ENCODE measurements at regions not wholly inside any gene's neighbourhood (a gene's known extent, or its start where the extent isn't known, plus 50 kb on each side); places are given as distances from the start of the nearest gene placed in this dataset.

DNA sequence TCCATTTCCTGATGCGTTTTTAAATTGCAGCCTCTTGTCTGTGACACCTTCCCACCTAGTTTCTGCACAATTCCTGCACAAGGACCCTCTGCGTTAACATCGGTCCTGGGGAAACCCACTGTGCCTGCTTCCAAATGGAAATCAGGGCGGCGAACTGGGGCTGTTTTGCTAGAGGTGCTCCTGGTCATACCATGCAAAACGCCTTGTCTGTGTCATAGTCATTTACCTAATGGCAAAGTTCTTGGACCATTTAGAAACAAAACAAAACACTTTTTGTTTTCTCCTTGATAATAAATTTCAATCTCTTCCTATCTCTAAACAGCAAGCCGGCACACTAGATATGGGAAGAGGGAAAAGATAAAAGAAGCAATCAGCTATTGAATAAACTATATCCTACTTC lies 206.9 kb upstream of the KLF14 start:
- no peak for ATAC-seq
- peak overlapping the region; percentile 71 for H3K4me3 Mint-ChIP-seq
- H3K27me3 Mint-ChIP-seq, result no peaks in the 10 kb centered on the region

DNA sequence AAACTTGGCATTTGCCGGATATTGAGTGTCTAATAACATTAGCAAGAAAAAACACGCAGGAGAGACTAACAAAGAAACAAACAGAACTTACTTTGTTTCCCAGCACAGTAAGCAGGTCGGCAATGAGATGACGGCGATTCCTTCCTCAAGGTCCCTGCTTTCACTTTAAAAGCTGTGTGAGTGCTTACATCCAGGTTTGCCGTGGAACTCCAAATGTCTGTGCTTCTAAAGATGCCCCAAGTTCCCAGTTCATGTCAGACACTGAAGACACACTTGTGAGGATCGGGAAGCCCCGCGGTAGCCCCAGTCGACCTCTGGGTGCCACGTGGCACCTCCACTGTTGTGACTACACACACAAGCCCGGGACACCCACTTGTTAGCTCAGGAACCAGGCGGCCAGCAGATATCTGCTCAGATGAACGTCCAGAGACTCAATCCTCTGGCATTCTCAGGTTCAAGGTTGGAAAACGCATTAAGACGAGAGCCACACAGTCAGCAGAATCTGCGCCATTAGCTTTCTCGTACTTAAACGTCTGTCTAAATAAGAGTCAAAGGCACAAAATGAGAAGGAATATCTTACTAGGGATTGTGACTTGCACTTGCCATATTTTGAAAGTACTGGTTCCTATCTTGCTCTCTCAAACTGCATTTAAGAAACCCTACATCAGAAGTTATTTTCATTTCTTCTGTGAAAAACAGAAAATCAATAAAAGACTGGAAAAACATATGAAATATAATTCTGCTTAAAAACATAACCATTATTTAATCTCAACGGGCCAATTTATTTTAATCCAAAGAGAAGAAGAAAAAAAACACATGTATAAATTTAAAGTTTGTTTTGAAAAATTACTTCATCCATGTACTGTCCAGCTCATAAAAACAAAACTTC lies 207.6 kb upstream of the KLF14 start:
- no peaks in the 10 kb centered on the region for H3K9me3 Mint-ChIP-seq
- no peaks in the 10 kb centered on the region for H3K27me3 Mint-ChIP-seq
- H3K36me3 Mint-ChIP-seq (ENCODE audit: low read depth), result peaks cover 89% of the 10 kb centered on the region
- no peak for ATAC-seq
- H3K27ac Mint-ChIP-seq, result peak overlapping the region; percentile 94
- H3K4me3 Mint-ChIP-seq, result peak overlapping the region; percentile 71
- no peak for DNase-seq
- peaks cover 94% of the 10 kb centered on the region for H3K4me1 Mint-ChIP-seq

More for the DNA sequence above, 206.9 kb upstream of the KLF14 start:
- no peak for DNase-seq
- peaks cover 89% of the 10 kb centered on the region for H3K36me3 Mint-ChIP-seq (ENCODE audit: low read depth)
- peak overlapping the region; percentile 94 for H3K27ac Mint-ChIP-seq
- no peaks in the 10 kb centered on the region for H3K9me3 Mint-ChIP-seq
- peaks cover 94% of the 10 kb centered on the region for H3K4me1 Mint-ChIP-seq

DNA sequence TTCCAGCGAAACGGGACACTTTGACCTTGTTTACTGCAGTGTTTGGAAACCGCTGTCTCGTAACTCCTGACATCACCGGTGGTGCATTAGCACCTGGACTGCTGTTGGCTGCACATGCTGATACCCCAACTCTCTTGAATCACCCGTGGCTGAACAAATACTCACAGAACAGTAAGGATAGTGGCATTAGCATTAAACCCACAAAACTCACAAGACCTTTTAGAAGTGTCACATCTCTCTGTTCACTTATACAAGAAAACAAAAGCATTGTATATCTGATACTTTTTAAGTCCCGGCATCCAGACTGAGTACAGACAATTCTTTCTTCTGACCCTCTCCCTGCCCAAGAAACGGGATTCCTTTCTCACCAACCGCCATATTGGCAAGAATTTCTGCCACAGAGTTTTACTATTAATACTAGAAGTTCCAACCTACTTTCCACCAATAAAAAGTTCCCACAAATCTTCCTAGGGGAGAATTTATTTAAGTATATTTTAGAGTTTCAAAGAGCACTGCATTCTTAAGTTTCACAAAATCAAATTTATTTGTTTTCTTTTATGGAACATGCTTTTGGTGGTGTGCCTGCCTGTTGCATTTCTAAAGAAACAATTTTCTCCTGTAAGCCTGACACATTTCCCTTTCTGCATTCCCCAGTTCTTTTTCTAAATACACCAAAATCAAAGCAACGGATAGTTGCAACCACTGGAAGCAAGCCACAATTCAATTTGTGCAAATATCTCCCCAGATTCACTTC lies 208.4 kb upstream of the KLF14 start:
- DNase-seq (no peak), ATAC-seq (no peak)
- Mint-ChIP-seq H3K27ac (peak overlapping the region; percentile 94), H3K4me3 (peak overlapping the region; percentile 71), H3K4me1 (peaks cover 94% of the 10 kb centered on the region), H3K27me3 (no peaks in the 10 kb centered on the region), H3K36me3 (ENCODE audit: low read depth) (peaks cover 86% of the 10 kb centered on the region), H3K9me3 (no peaks in the 10 kb centered on the region)

DNA sequence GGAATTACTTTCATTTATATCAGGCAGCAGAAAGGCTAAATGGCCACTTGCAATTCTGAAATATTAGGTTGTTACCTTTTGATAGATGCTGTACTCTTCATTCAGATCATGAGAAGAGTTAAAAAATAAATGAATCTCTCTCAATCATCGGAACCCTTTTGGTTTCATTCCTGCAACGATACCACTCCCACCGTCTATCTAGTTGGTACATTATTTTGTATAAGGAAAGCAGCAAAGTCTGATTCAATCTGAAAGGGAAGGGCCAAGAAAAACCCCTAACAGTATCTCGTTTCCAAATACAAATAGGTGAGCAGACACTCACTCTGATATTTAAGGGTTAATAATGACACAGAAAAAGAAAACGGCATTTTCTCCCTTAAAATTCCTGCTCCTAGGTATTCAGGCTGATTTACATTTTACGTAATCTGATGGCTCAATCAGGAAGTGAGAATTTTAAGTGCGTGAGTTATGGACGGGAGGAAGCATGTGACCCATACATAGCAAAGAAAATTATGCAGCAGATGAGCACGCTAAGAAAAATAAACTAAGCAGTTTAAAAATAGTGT lies 209.4 kb upstream of the KLF14 start:
- peaks cover 98% of the 10 kb centered on the region for H3K4me1 Mint-ChIP-seq
- no peaks in the 10 kb centered on the region for H3K27me3 Mint-ChIP-seq
- no peaks in the 10 kb centered on the region for H3K9me3 Mint-ChIP-seq
- ATAC-seq (peak; percentile 29), DNase-seq (no peak)
- peaks cover 90% of the 10 kb centered on the region for H3K36me3 Mint-ChIP-seq (ENCODE audit: low read depth)
- peak overlapping the region; percentile 71 for H3K4me3 Mint-ChIP-seq
- peak overlapping the region; percentile 94 for H3K27ac Mint-ChIP-seq

DNA sequence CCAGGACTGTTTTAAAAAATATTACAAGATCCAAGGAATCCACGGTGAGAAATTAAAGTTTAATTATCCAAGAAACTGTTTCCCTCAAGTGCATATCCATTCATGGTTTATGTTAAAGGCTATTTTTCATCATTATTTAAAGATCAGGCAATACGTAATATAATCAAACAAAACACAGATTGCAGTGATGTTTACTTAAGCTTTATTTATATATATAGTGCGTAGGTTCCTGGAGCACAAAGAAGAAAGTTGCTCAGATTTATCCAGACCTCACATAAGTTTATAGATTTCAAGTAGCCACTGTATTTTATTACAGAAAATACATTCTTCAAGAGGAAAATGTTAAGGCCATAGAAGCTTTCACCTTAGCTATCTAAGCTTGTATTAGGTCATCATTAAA lies 210.0 kb upstream of the KLF14 start:
- H3K9me3 Mint-ChIP-seq, result no peaks in the 10 kb centered on the region
- H3K27me3 Mint-ChIP-seq, result no peaks in the 10 kb centered on the region
- H3K36me3 Mint-ChIP-seq (ENCODE audit: low read depth), result peaks cover 87% of the 10 kb centered on the region

DNA sequence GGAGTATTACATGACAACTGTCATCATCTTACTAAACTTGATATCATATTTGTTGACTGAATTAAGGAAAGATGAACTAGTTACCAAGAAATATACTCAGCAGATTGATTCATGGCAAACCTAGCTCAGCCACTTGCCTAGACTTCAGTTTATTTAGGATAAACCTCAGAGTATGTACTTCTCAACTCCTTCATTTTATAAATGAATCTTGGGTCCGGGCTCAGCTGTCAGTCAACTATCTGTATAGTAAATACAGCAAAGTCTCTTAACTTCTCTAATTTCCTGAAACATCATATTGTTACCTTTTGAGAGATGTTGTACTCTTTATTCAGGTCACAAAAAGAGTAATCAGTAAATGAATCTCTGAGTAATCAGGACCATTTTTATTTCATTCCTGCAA lies 211.0 kb upstream of the KLF14 start:
- Mint-ChIP-seq H3K27me3 (no peaks in the 10 kb centered on the region), H3K27ac (peak overlapping the region; percentile 90), H3K4me3 (peak overlapping the region; percentile 62), H3K36me3 (ENCODE audit: low read depth) (peaks cover 81% of the 10 kb centered on the region), H3K9me3 (no peaks in the 10 kb centered on the region), H3K4me1 (peaks cover 85% of the 10 kb centered on the region)
- DNase-seq (no peak), ATAC-seq (no peak)

More for the DNA sequence above, 210.0 kb upstream of the KLF14 start:
- DNase-seq (no peak), ATAC-seq (no peak)
- Mint-ChIP-seq H3K4me3 (peak overlapping the region; percentile 71), H3K27ac (peak overlapping the region; percentile 94), H3K4me1 (peaks cover 95% of the 10 kb centered on the region)

GRCh38 chr7:130945411-130945811 lies 211.4 kb upstream of the KLF14 start:
- no peak for ATAC-seq
- Mint-ChIP-seq H3K9me3 (no peaks in the 10 kb centered on the region), H3K27ac (peak overlapping the region; percentile 90), H3K36me3 (ENCODE audit: low read depth) (peaks cover 77% of the 10 kb centered on the region), H3K27me3 (no peaks in the 10 kb centered on the region), H3K4me3 (peak overlapping the region; percentile 62), H3K4me1 (peaks cover 81% of the 10 kb centered on the region)
- DNase-seq, result no peak

- ATAC-seq, result no peak
- Mint-ChIP-seq H3K9me3 (no peaks in the 10 kb centered on the region), H3K27ac (peak overlapping the region; percentile 90), H3K4me1 (peaks cover 74% of the 10 kb centered on the region), H3K36me3 (ENCODE audit: low read depth) (peaks cover 71% of the 10 kb centered on the region), H3K4me3 (peak overlapping the region; percentile 62), H3K27me3 (no peaks in the 10 kb centered on the region)
- no peak for DNase-seq
These were observed 212.1 kb upstream of the KLF14 start for GRCh38 chr7:130946114-130946513.

DNA sequence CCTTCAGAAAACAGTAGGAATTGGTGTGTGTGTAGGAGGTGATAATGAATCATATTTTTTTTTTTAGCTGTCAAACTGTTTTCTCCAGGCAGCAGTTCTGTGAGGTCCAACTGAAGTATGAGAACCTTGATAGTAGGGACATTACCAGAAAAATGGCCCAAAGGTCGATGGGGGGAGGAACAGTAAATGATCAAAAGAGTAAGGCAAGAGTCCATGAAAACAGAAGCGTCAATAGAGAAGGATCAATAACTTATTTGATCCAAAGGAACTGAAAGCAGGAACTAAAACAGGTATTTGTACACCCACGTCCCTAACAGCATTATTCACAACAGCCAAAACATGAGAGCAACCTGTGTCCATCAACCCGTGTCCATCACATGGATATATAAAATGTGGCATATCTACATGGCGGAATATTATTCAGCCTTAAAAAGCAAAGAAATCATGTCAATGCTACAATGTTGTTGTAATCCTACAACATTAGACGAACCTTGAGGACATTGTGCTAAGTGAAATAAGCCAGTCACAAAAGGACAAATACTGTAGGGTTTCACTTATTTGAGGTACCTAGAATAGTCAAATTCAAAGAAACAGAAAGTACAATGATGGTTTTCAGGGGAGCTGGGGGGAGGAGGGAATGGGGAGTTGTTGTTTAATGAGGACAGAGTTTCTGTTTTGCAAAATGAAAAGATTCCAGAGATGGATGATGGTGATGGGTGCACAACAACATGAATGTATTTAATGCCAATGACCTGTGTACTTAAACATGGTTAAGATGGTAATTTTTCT lies 214.0 kb upstream of the KLF14 start:
- Mint-ChIP-seq H3K27ac (peak overlapping the region; percentile 90), H3K4me1 (peaks cover 55% of the 10 kb centered on the region), H3K4me3 (peak overlapping the region; percentile 69), H3K9me3 (no peaks in the 10 kb centered on the region), H3K27me3 (no peaks in the 10 kb centered on the region), H3K36me3 (ENCODE audit: low read depth) (peaks cover 55% of the 10 kb centered on the region)
- no peak for DNase-seq
- peak; percentile 51 for ATAC-seq

GRCh38 chr7:130948822-130949221 lies 214.8 kb upstream of the KLF14 start:
- Mint-ChIP-seq H3K9me3 (no peaks in the 10 kb centered on the region), H3K27me3 (no peaks in the 10 kb centered on the region), H3K36me3 (ENCODE audit: low read depth) (peaks cover 54% of the 10 kb centered on the region), H3K4me3 (peak overlapping the region; percentile 28), H3K27ac (no peak overlapping the region), H3K4me1 (peaks cover 48% of the 10 kb centered on the region)
- DNase-seq (no peak), ATAC-seq (no peak)

DNA sequence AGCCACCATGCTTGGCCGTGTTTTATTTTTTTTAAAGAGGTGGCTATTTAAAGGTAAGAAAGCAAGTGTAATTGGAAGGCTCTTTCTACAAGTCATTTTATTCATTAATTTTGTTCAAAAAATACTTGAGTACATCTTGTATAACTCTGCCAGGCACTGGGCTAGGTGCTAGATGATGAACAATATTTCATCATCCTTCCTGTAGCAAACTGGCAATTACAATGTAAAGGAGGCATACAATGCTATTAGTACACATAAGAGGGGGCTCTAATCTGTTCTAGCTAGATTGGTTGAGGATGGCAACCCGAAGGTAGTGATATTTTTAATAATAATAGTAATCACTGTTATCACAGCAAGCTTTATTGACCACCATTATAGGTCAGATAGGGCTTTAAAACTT lies 215.5 kb upstream of the KLF14 start:
- Mint-ChIP-seq H3K9me3 (no peaks in the 10 kb centered on the region), H3K27ac (no peak overlapping the region), H3K36me3 (ENCODE audit: low read depth) (peaks cover 55% of the 10 kb centered on the region), H3K4me3 (no peak overlapping the region), H3K27me3 (no peaks in the 10 kb centered on the region), H3K4me1 (peaks cover 47% of the 10 kb centered on the region)
- ATAC-seq (no peak), DNase-seq (no peak)

DNA sequence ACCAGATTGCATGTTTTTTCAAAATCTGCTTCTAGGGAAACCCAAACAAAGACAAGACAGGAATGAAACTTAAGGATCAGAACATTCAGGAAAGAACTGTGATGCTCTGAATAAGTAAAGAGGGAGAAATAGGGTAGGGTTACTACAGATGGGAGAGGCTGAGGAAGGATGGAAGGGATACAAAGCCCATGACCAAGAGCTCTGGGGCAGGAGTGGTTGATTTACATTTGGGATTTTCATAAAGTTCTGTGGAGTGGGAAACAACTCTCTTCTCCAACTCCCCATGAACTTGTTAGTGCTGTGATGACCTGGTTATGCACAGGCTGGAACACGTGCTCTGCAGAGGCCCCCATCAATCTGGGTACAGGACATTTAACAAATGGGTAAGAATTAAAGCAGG lies 216.0 kb upstream of the KLF14 start:
- Mint-ChIP-seq H3K36me3 (ENCODE audit: low read depth) (peaks cover 55% of the 10 kb centered on the region), H3K4me3 (no peak overlapping the region), H3K27ac (no peak overlapping the region), H3K4me1 (peaks cover 47% of the 10 kb centered on the region), H3K9me3 (no peaks in the 10 kb centered on the region), H3K27me3 (no peaks in the 10 kb centered on the region)
- ATAC-seq, result no peak
- DNase-seq, result no peak

GRCh38 chr7:130950741-130951140 lies 216.7 kb upstream of the KLF14 start:
- no peak overlapping the region for H3K27ac Mint-ChIP-seq
- ATAC-seq, result no peak
- H3K36me3 Mint-ChIP-seq (ENCODE audit: low read depth), result peaks cover 55% of the 10 kb centered on the region
- H3K4me1 Mint-ChIP-seq, result peaks cover 47% of the 10 kb centered on the region
- DNase-seq, result no peak
- H3K27me3 Mint-ChIP-seq, result no peaks in the 10 kb centered on the region
- no peak overlapping the region for H3K4me3 Mint-ChIP-seq
- H3K9me3 Mint-ChIP-seq, result no peaks in the 10 kb centered on the region

DNA sequence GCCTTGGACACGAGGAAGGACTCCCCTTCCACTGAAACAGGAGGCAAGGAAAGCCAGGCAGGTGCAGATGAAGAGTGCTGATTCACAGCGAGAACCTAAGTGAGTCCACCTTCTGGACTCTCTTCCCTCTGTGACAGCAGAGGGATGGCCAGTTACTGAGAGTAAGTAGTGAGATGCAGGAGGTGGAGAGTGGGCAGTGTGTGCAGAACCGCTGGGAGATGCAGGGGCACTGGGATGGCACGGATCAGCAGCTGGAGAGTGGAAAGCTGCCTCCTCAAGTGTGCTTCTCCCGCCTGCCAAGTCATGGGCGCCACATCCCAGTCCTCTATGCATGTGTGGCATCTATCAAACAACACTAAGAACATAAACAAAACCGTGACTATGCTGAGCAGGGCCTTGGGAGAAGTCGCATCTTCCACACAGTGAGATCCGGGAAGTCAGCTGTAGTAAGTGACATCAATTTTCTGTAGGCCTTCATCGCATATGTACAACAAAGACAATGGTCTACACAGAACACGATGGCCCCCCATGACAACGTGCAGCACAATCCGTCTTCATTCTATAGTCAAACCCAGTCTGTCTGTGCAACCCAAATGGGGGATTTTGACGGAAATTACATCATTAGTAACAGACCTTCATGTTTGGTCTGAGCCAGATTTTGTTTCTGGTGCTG lies 217.4 kb upstream of the KLF14 start:
- Mint-ChIP-seq H3K27me3 (no peaks in the 10 kb centered on the region), H3K9me3 (no peaks in the 10 kb centered on the region), H3K4me1 (peaks cover 47% of the 10 kb centered on the region), H3K36me3 (ENCODE audit: low read depth) (peaks cover 55% of the 10 kb centered on the region), H3K27ac (no peak overlapping the region), H3K4me3 (no peak overlapping the region)
- ATAC-seq (peak; percentile 8), DNase-seq (no peak)
